Activated T-cell treated with anti-CD3 and anti-CD28 coated beads for 24 hours (primary cell): ENCODE measurements at regions not wholly inside any gene's neighbourhood (a gene's known extent, or its start where the extent isn't known, plus 50 kb on each side); places are given as distances from the start of the nearest gene placed in this dataset.

Experiments used
- DNase-seq: peaks from one replicate; pipeline ENCODE4 v3.0.0-alpha.2; 2020; ENCODE audit warnings: low read depth

DNA sequence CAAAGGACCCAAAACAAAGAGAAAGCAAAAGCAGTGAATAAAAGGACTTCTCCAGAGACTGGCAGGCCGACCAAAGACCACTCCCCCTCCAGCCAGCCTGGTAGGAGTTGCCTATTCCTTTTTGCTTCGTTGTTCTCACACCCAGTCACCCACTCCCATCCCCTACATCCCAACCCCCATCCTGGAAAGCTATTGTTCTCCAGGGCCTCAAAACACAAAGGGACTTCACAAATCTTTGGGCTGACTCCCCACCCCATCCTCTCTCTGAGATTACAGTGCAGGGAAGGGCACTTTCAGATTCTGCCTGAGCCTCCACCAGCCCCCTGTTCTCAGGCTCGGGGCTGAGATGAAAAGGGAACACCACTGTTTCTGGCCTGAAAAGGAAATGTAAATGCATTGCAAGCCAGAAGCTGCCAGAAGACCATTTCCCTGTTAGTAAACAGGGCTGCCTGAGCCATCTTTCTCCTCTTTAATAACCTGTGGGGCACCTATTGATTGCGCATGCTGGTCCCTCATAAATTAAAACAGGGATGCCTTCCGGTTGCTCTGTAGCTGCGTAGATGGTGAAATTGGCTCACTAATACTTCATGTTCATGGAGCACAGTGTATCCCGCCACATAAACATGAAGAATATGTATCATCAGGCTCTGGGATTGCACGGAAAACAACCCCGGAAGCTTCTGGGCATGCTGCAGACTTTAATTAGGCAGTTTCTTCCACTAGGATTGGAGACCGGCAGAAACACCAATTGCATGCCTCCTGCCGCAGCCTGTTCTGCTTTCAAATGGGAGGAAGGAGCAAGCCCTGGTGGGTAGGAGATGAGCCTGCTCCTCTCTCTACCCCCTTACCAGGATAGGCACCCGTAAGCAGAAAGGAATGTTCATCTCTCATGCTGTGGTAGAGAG lies 130.3 kb upstream of the FUT8 start:
- no peak for DNase-seq

DNA sequence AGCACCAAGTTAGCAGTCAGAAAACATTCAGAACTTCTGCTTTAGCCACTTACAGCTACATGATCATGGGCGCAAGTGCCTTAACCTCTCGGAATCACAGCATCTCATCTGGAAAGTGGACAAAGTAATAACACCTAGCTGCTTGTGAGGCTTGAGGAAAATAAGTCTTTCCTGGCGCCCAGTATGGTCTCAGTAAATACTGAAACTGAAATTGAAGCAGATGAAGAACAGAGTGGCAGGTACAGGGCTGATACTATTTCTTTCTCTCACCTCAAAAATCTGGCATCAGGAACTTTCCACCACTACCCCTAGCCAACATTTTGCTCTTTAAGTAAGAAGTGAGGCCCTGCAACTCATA lies 129.7 kb upstream of the FUT8 start:
- DNase-seq = no peak

DNA sequence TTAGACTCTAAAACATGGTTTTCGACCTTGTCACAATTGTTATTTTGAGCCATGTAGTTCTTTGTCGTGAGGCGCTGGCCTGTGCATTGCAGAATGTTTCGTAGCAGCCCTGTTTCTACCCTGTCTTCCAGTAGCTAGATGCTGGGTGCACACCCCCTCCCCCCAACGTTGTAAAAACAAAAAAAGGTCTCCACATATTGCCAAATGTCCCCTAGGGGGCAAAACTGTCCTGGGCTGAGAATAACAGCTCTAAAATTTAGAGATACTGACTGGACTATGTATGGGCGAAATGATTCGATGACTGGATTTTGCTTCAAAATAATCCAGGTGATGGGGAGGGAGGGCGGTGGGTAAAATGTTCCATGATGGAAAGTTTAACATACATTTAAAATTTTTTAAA lies 126.1 kb upstream of the FUT8 start:
- no peak for DNase-seq

DNA sequence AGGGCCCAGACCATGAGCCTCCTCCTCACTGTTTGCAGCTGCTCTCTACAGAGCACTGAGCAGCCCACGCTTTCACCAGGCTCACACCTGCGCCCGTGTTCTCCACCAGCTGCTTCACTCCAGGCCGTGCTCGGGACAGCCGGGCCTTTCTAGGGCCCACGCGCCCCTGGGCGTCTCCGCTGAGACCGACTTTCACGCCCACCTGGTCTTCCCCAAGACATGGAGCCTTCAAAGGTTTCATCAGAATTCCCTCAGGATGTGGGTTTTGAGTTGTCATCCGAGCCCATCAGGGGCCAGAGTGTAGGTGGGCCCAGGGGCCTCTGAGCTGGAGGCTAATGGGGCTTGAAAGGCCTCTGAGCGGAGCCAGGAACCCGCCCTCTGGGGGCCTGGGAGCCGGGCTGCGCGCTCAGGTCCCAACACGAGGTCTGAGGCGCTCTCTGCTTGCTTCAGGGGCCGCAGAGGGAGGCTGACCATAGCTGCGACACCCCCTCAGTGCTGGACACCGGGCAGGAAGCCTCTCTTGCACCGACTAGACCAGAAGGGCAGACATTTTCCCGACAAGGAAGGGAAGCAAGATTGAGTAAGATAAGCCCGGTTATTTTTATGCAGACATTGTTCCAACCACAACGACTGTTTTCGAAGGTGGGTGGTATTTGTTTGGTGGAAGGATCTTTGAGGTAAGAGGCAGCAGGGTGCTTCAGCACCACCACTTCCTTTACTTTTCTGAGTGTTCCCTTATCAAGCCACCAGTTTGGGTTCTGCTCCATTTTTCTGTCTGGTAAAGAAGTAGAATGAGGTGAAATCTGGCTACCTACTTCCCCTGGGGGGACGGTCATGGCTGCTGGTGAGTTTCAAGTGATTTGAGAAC lies 125.0 kb upstream of the FUT8 start:
- DNase-seq = peak; percentile 41

DNA sequence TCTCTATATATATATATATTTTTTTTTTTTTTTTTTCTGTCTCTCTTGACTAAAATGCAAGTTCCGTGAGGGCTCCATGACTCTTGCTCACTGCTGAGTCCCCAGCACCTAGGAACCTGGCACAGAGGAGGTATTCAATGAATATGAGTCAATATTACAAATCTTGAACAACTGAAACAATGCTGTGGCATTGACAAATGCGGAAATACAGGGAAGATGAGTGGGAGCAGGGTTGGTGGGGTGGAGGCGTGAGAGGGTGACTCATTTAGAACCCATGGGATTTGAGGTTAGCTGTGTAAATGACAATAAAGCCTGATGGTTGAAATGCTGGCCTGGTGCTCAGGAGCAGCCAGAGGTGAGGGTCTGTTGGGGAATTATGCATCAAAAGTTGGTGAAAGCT lies 121.7 kb upstream of the FUT8 start:
- peak; percentile 32 for DNase-seq

DNA sequence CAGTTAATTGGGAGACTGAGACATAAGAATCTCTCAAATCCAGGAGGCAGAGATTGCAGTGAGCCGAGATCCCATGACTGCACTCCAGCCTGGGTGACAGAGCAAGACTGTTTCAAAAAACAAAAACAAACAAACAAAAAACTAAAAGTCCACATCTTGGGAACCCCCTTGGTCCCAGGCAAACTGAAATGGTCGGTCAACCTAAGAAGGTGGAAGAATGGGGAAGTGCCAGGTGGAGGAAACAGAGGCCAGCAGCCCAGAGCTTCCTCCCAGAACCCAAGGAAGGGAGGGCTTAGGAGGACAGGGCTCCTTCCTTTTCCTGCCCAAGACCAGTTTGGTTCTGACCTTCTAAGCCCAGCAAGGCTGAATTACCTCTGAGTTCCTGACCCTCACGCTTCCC lies 121.0 kb upstream of the FUT8 start:
- DNase-seq = no peak

DNA sequence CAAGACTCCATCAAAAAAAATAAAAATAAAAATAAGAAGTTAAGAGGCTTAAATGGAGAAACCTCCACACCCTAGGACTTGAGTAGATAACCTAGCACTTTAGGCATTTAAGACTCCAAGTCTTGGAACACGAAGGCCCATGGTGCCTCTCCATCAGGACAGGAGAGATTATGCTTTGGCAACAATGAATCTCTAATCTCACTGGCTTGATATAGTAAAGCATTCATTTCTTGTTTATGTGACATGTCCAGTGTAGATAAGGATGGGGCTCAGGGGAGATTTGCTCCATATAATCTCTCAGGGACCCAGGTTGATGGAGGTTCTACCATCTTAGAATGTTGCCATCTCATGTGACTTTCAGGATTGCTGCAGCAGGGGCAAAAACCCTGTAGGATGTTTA lies 117.7 kb upstream of the FUT8 start:
- DNase-seq = no peak

DNA sequence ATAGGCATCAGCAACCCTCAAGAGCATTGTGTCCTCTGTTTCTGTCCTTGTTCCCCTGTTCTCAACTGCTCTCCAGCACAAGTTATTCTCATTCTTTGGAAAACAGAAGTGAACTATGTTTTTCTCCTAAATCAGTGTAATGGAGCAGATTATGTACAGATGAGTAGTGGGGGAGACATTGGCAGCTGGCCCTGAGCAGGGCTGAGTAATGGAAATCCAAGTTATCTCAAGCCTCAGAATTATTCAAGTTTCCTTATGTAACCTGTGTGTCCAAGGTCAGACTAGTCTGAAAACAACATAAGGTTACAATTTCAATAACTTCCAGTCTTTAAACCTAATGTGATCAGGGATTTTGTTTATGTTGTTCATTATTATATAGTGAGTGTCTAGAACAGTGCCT lies 116.1 kb upstream of the FUT8 start:
- no peak for DNase-seq

DNA sequence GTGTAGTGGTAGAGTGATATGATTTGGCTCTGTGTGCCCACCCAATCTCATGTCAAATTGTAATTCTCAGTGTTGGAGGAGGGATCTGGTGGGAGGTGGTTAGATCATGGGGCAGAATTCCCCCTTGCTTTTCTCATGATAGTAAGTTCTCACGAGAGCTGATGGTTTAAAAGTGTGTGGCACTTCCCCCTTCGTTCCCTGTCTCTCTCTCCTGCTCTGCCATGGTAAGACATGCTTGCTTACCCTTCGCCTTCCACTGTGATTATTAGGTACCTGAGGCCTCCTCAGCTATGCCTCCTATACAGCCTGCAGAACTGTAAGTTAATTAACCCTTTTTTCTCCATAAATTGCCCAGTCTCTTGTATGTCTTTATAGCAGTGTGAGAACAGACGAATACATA lies 115.7 kb upstream of the FUT8 start:
- no peak for DNase-seq

DNA sequence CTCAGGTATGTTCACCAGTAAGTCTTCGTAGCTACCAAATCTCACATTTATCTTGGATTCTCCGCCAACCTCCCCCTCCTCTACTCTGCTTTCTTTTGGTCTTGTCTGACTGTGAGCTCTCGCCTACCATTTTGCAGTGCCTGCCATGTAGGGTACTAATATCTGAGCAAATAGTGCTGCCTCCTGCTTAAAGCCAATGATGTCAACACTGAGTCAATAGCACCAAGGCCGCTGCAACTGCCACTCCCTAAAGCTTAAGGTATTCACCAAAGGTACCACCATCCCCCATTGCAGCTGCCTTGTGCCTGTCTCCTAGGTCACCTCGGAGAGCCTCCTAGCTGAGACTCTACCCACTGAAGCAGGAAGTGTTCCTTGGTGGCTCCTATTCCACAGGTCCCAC lies 114.8 kb upstream of the FUT8 start:
- no peak for DNase-seq

DNA sequence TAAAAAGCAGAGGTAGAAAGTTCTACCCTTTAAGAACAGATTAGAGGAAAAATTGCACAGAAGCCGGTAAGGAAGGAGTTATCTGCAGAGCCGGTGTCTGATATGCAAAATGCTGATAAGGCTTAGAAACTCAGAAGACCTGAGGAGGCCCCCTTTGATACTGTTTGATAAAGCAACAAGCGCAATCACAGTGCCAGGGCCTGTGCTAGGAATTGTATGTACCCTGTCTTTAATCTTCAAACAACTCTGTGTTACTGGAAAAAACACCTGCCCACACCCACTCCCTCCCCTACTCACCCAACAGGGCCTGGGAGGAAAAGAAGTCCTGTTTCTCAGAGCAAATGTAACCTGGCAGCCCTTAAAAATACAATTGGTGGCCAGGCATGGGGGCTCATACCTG lies 112.7 kb upstream of the FUT8 start:
- DNase-seq = no peak

DNA sequence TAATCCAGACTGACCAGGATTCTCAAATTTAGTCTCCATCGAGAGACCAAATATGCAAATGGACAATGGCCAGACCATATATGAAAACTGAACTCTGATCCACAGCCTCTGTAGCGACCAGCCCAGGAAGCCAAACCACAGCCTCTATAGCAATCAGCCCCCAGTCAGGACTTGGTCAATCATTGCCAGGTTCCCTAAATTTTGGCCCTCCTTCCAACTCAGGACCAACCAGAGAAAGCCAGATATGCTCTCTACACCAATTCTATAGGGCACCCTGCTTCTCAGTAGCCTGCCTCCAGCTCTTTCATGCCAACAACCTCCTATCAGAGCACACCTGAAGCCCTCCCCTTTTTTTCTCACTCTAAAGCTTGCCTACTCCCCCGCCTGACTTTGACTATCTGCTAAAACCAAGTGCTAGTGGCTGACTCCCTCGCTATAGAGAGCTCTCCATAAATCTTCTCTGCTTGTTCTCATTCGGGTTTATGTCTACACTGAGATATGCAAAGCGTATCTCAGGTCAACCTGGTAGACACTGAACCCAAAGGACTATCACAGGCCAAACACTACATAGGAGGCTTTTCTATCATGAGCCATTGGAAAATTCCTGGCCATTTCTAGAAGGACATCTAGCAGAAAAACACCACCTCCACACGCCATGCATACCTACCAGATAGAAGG lies 110.5 kb upstream of the FUT8 start:
- DNase-seq = no peak

DNA sequence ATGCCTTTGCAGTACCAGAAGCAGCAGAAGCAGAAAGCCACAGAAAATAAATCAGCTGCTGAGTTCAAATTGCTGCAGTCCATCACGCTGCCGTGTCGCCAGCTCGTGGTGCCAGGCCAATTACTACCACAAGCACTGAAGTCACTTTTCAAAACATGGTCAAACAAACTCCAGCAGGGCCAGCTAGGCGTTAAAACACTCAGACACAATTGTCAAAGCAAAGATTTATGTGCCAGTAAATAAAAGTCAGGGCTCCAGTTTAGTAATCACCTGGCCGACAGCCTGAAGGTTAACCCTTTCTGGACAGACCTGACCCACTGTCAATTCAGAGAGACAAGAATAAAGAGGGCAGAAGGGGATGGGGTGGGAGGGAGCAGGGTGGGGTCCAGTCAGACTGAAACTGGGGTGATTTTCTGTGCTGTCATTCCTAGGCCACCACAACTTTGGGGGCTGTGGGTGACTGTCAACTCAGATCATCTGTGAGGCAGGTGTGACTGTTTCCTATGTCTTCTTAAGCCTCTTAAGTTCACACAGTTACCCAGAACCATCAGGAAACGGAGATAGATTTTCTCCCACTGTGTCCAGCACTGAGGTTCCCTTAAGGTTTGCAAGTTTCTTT lies 109.8 kb upstream of the FUT8 start:
- DNase-seq = peak; percentile 43

DNA sequence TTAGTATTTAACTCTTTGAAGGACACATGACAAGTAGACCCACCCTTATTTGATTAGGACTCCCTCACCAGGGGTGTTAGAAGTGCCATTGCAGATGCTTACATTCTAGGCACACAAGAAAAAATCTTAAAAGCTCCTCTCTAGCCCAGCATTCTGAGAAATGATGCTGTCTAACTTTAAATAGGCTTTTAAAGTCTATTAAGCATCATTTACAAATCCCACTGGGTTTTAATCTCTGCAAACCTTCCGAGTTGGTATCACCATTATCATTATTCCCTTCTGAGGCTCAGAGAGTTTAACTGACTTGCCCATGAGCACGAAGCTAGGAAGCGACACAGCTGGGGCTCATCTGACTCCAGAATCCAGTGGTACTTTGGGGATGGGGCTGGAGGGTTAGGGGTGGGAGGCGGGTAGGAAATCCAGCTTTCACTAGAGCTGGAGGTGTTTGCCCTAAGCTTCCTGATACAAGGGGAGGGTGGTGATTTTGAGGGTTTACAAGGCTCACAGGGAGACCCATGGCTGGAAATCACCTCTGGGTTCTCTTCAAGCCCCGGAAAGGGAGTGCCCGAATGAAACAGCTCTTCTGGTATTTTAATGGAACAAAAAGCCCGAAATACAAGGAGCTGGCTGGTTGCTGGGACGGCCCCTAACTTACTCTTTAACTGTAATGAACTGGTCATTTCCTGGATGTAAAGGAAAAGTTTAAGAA lies 109.2 kb upstream of the FUT8 start:
- no peak for DNase-seq

DNA sequence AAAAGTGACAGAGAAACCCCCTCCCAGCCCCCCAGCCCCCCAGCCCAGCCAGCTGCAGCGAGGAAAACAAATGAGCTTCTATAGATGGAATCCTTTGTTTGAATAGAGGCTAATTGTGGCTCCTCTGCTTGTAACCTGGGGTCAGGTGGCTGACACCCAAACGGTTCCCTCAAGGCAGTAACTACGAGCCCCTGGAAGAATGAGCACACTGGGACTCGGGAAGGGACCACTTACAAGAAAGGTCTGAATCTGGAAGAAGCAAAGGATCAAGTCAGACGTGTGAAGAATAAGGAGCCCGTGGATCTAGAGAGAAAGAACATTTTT lies 108.7 kb upstream of the FUT8 start:
- no peak for DNase-seq

DNA sequence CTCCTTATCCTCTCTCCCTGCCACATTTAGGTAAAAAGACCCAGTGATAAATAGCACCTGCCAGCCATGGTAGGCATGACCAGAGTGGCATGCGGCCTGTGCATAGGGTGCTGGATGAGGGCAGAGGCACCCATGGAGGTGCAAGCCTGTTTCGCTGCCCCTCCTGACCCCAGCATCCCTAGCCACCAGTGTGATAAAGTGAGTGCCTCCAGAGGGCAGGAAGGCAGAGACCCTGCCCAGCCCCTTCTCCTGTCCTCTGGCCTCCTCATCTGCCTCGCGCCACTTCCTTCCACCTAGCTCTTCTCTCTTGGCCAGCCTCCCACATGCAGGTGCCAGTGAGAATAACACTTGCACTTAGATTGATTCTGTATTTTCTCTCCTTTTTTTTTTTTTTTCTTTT lies 108.3 kb upstream of the FUT8 start:
- no peak for DNase-seq

DNA sequence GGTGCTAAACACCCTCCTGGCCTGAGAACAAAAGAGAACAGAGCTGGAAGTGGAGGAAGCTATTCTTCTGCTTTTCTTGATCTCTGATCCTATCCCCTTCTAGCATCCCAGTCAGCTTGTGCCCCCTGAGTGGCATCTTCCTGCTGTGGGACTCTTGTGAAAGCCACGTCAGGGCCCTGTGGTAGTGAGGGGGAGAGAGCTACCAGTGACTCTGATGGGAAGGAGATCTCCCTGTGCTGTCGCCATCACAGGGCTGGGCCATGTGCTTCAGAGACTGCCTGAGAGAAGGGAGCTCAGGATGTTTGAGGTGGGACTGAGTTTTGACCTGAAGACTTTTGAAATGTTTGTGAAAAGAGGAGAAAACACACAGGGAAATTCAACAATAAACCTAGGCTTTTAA lies 107.6 kb upstream of the FUT8 start:
- no peak for DNase-seq

DNA sequence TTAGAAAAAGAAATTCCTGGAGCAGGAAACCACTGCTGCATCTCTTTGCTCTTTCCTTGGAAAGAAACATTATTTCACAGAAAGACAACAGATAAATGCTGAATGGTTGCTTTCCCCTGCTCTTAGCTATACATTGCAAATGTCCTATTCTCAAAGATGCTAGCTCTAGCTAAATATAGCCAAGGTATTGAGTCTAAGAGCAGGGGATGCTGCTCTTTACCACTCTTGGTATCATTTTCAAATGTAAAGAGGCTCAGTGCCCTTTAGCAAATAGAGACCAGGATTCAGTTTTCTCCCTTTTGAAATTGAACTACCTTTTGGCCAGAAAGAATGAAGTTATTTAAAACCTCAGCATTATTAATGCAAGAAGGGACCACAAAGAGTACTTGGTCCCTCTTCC lies 104.0 kb upstream of the FUT8 start:
- DNase-seq = no peak

DNA sequence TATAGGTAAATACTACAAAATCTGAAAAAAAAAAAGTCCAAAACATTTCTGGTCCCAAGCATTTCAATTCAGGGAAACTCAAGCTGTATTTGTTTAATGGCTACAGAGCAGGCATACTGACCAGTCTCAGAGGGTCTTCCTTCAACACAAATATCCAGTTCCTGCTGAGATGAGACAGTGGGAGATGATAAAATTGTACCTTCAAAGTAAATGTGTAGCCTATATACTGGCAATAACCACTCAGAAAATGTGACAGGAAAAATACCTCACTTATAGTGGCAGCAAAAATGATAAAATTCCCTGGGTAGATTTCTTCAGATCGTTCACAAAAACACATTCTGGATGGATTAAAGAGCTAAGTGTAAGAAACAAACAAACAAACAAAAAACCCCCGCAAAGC lies 102.0 kb upstream of the FUT8 start:
- no peak for DNase-seq

DNA sequence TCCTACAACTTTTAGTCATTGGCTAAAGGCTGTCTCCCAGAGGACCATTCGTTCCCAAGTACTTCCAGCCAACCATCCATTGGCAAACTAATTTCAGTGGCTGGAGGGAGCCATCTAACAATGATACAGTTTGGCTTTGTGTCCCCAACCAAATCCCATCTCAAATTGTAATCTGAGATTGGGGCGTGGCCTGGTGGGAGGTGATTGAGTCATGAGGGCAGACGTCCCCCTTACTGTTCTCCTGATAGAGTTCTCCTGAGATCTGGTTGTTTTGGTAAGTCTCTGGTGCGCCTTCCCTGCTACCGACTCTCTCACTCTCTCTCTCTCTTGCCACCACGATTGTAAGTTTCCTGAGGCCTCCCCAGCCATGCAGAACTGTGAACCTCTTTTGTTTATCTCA lies 99.7 kb upstream of the FUT8 start:
- no peak for DNase-seq

DNA sequence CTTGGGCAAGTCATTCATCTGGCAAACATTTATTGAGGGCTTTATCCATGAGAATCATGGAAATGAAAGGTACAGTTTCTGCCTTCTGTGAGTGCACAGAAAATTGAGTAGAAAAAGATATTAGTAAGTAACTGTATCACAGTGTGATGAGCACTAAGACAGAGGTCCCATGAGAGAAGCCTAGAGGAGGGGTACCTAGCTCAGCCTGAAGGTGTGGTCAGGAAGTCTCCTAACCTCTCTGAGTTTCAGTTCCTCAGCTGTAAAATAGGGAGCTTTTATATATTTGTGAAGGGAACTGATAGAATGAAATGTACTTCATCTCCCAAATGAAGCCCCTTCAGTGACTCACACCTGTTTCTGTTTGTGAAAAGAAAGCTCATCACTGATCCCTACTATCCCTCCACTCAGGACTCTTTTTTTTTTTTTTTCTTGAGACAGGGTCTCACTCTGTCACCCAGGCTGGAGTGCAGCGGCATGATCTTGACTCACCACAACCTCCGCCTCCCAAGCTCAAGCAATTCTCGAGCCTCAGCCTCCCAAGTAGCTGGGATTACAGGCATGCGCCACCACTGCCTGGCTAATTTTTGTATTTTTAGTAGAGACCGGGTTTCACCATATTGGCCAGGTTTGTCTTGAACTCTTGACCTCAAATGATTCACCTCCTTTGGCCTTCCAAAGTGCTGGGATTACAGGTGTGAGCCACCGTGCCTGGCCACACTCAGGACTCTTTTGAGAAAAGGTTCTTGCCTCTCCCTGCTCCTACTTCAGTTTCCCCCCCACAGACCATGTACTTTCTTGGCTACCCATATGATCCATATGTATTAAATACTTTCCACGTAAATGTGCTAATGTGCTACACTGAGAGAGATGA lies 93.7 kb upstream of the FUT8 start:
- no peak for DNase-seq
